Activated CD4-positive, alpha-beta T cell treated with anti-CD3 and anti-CD28 coated beads, Interleukin-2, amount 50 U/mL, for 4 hours (primary cell): ENCODE measurements at regions not wholly inside any gene's neighbourhood (a gene's known extent, or its start where the extent isn't known, plus 50 kb on each side); places are given as distances from the start of the nearest gene placed in this dataset.
"Not testable (repeated sequence)": the region's sequence is repeated elsewhere in the genome, so short reads cannot be mapped to it uniquely, and the experiment has no call there.

Source experiments
- DNase-seq, 2 experiments: peaks; one replicate each; pipeline ENCODE4 v3.0.0-alpha.2; 2020

DNA sequence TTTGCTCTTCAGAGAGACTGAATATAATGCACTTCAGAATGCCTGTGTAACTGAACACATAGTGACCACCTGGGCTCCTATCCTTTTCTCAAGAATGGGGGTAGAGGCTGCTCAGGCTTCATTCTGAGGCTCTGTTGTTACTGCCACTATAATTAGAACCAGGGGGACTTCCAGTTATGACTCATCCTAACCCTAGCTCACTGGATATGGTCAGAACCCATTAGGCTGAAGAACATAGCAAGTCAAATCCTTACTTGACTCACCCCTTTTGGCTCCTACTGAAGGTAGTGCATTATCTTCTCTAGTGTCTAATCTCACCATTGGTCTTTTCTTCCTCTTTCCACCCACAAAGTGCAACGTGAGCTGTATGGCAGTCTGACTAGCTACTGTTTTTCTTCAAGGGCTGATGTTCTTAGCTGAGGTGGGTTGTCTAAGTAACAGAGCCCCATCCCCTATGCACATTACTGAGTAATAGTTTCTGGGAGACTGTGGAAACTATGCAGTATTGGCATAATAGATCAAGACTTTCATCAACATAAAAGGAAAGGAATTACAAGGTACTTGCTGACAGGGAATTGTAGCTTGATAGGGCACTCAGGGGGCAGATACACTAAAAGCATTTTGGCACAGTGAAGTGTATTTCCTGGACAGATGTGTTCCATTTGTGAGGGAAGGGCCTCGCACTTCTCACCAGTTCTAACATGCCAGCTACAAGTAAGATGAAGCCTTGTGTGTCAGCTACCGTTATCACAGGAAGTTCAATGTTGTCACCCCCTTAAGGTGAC, 431.0 kb upstream of the MEF2C start:
- DNase-seq = no peak

DNA sequence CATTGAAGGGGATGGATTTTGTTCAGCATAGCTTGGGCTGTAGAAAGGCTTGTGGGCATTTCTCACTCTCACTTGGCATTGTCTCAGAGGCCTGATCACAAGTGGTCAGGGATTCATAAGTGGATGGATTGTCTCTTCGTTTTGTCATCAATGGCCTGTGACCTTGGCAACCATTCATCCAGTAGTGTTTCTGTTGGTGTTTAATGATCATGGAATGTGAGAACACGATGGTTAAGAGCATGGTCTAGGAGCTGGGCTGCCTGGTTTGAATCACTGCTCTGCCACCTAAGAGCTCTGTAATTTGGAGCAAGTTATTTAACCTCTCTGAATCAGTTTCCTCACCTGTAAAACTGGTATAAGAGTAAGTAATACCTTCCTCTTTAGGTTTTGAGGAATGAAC, 430.1 kb upstream of the MEF2C start:
- DNase-seq = no peak

DNA sequence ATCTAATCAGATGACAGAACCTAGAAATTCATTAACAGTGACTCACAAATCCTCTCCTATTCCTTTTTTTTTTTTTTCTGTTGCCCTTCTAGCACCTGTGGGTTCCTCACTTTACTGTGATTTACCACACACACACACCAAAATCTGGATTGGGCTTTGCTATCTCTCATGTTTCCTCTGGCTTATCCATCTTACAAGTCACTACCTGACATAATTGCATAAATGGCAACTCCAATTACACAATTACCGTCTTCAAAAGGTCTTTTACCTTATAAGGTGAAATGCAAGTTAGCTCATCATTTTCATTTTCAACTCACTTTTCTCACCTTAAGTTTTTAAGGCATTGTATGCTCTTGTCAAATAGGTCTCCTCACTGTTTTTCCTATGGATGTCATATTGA, 426.3 kb upstream of the MEF2C start:
- no peak for DNase-seq

DNA sequence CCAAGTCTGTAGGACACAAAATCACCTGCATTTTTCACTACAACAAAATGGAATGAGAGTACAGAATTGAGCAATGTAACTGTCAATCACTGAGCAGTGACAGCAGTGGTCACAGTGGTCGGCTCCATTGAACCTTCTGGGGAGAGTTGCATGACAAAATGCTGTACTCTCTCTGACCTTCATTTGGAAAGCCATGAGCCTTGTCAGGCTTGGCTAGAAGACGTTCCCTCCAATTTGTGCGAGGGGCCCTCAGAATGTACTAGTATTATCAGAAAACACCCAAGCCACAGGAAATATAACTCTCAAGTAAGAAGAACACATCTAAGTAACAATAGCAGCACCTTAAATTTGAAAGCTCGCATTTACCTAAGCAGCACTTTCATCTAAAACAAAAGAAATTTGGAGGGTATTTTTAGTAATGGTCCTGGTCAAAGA, 425.6 kb upstream of the MEF2C start:
- no peak for DNase-seq

DNA sequence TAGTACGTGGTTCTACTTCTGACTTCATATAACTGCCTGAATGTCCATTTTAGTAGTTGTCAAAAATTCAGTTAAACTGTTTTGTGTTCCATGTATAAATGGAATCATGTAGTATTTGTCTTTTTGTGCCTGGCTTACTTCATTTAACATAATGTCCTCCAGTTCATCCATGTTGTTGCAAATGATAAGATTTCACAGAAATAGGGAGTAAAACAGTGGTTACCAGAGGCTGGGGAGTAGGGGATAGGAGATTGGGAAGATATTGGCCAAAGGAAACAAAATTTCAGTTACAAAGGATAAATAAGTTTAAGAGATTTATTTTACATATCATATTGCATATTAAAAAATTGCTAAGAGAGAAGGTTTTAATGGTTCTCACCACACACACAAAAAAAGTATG, 425.0 kb upstream of the MEF2C start:
- no peak for DNase-seq

DNA sequence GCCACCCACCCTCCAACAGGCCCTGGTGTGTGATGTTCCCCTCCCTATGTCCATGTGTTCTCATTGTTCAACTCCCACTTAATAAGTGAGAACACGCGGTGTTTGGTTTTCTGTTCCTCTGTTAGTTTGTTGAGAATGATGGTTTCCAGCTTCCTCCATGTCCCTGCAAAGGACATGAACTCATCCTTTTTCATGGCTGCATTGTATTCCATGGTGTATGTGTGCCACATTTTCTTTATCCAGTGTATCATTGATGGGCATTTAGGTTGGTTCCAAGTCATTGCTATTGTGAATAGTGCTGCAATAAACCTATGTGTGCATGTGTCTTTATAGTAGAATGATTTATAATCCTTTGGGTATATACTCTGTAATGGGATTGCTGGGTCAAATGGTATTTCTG, 424.2 kb upstream of the MEF2C start:
- DNase-seq = not testable (repeated sequence)

DNA sequence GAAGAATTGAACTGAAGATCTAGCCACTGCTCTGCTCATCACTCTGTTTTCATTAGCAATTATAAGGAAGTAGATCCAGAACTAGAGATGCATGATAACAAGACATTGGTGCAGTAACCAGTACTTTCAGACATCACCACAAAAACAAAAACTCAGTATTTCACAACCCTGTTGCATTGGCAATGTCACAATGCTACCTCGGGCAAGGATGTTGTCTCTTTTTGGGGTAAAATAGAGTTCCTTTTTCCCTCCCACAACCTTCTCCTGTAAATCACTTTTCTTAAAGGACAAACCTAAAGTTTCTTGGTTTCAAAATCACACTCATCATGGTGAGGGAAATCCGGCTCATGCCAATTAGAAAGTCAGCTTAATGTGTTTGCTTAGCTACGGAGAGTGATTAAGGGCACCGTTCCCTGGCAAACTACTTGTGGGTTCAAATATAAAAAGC, 420.1 kb upstream of the MEF2C start:
- DNase-seq = no peak

DNA sequence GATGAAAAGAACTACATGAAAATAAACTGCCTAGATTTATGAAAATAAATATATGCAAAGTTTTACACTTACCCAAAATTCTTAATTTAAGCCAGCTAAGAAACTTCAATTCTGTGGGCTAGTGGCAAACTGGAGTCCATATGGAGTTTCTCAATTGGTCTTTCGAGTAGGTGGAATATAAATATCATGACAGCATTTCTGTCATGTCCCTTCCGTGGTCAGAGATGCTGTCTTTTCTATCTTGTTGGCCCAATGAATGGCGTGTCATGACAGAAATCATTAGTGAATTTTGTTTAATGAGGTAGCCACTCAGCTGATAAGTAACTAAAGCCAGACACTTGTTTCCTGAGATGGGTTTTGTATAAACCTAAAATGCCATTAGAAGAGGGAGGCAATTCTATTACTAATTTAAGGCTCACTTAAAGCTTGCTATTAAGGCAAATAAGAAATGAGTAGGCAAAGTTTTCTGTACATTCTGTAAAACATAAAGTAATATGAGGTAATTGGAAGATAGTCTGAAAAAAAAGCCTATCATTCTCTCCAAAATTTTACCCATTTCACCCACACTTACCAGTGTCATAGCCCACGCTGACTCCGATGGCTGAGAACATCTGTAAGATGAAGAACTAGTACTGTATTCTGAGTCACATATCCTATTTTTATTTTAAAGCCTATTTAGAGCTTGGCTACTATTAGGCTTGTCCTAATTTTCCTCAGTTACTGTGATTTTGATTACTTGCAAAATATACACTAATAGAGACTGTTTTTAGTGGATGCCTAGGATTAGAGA, 419.3 kb upstream of the MEF2C start:
- no peak for DNase-seq

DNA sequence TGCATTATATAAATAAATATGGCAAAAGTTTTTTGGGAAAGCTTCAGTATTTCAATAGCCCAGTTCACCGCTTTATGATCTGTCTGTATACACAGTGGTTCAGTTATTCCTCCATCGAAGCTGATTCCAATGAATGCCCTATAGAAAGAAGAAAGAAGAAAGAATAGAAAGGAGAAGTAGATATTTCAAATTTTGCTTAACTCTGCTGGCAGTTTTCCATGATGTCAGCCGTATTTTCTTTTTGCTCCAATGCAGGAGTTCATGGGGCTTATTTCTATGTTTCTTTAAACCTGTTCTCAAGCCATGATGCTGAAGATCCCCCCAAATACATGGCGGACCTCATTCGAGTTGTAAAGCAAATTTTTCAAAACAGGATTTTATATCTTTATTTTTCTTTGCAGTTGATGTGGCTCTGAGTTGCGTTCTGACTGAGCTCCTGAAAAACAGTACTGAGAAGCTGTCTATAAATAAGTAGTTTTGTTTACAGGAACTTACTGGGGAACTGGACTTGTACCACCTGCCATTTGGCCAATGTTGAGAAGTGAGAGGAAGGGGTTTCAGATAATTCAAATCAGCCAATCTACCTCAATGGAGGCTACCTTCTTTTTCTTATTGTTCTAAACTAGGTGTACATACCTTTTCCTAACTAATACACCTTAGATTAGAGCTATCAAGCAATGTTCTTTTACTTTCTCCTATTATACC, 418.5 kb upstream of the MEF2C start:
- no peak for DNase-seq

DNA sequence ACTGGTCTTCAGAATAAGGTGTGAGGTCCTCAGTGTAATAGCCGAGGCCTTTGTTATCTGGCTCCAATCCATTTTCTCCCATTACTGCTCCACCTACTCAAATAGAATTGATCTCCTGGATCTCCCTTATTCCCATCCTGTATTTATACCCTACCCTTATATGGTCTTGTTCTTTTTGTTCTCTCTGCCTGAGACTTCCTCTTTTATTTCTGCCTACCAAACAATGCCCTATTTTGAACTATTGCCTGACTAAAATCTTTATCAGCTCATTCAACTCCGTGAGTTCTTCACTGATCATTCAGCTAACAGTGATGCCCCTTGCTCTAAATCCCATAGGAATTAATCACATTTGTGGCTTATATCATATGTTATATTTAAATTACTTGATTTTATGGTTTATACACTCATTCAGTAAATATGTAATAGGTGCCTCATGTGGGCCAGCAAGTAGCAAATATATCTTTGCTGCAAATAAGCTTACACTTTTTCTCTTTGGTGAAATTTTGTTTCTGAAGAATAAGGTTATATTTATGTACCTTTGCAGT, 417.5 kb upstream of the MEF2C start:
- DNase-seq = no peak

DNA sequence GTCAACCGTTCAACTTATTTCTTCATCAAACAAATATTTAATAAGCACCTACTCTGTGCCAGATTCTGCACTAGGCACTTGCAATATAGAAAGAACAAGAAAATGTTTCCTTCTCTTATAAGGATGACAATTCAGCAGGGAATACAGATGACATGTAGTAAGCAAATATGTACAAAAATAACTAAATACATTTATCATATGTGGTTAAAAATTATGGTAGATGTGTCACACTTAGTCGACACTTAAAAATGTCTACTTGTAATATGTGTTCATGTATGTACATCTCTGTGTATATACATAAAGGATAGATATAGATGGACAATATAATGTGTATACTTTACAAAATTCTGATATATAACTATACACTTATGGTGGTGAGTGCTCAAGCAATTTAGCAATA, 417.0 kb upstream of the MEF2C start:
- DNase-seq = no peak

DNA sequence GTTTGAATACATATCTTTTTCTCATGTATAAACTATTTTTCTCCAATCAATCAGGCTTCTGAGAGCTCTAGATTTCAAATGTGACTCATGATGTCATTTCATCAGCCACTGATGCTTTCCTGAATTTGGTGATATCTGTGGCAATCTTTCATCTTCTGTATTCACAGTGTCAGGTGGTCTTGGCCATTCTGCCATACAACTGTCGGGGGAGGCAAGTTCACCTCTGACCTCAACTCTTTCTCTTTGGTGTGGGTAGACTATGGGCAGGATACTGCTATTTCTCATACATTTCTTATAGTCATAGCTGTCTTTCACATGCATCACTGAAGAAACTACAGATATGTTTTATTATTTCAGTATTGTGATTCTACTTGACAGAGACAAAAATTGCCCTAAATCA, 414.1 kb upstream of the MEF2C start:
- DNase-seq = no peak

DNA sequence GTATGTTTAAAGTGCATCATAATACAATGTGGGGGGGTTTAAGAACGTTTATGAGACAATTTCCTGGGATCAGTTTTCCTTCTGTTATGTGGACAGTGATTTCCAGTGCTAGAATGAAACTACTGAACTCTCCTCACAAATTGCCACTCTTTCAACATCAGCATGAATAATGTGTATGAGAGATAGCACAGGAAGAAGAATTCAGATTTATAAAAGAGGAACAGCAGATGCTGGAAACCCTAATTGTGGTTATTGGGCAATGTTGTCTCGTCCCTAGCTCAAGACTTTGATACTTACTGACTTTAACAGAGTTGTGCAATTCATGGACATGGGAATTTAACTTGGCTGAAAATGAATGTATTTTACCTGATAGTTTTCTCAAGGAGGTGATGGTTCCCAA, 410.8 kb upstream of the MEF2C start:
- DNase-seq = no peak

DNA sequence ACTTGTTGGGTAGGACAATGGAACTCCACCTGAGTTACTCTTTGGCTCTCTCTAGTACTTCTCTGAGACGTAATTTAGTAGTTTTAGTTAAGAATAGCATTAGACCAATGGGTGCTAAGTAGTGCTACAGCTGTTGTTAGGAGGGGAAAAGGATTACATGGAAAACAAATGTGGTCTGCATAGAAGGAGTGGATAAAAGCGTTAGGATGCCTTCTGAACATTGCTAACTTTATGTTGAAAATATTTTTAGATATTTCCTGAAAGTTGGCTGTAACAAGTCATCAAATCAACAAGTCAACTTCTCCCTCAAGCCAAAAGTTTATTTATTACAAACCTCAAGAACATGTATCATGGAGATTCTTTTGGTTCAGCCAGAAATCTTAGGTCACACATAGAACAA, 409.5 kb upstream of the MEF2C start:
- DNase-seq = no peak

DNA sequence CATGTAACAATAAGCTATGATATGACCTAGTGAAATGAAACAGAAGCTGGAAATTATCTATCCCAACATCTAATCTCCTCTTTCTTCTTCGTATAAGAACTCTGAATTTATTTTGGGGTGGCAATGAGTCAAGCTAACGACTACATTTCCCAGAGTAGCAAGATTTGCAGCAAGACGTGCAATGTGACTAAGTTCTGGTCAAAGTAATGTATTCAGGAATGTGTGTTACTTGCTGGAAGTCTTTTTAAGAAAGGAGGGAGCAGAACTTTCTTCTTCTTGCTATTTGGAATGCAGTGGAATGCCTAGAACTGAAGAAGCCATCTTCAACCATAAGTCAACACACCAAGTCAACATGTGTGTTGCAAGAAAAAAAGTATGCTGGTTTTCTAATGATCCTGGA, 406.6 kb upstream of the MEF2C start:
- no peak for DNase-seq

DNA sequence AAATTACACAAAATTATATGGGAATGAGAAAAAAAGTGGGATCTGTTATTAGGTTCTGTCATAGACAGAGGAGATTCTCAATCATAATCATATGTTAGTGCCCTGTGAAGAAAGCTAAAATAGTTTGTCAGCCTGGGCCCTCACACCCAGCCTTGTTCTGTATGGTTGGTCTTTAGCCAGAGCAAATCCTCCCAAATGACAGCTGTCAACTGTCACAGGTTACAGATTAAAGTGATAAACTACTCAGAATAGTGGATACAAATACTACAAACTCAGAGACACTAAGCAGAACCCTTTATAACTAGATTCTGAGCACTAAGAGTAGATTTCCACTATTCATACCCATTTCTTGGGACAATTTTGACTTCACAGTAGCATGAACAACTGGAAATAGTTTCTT, 405.0 kb upstream of the MEF2C start:
- DNase-seq = no peak

DNA sequence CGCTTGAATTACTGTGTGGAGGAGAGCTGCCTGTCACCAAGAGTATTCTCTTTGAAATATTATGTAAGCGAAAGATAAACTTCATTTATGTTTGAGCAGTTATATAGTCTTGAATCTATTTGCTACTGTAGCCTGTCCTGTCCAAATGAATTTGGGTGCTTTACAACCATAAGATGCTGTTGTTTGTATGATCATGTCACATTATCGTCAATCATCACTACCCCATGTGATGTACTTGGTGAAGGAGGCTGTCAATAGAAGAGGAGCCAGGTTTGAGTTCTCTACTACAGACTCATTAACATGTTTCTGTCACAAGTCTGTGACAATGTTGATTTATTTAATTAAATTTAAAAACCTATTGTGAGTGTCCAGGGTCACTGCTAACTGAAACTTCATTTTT, 403.3 kb upstream of the MEF2C start:
- no peak for DNase-seq

DNA sequence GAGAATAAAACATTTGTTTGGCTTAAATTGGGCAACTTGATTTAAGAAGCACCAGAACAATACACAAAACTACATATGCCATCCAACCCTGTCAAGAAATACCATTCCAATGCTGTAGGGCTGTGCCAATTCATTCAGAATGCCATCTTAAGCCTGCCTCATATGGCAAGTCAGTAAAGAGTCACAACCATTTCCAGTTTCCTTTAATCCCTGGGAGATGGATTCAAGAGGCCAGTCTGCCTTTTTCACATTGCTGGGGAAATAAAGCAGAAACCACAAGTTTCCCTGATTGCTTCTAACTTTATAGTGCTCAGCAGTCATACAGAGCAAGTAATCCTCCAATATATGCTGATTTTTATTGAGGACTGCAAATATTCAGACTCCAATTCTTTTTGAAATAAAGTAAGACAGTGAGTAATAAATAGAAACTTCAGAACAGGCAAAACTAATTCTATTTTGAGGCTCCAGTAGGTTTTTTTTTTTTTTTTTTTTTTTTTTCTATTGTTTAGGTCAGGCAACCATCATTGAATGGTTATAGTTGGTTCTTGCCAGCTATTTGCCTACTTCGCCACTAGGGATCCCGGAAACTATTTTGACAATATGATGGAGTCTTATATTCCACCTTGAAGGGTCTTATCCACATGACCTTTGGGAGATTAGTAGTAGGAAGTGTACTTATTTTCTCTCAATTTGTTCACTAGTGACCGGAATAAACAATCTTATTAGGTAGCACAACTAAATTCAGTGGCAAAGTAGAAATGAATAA, 400.9 kb upstream of the MEF2C start:
- no peak for DNase-seq

DNA sequence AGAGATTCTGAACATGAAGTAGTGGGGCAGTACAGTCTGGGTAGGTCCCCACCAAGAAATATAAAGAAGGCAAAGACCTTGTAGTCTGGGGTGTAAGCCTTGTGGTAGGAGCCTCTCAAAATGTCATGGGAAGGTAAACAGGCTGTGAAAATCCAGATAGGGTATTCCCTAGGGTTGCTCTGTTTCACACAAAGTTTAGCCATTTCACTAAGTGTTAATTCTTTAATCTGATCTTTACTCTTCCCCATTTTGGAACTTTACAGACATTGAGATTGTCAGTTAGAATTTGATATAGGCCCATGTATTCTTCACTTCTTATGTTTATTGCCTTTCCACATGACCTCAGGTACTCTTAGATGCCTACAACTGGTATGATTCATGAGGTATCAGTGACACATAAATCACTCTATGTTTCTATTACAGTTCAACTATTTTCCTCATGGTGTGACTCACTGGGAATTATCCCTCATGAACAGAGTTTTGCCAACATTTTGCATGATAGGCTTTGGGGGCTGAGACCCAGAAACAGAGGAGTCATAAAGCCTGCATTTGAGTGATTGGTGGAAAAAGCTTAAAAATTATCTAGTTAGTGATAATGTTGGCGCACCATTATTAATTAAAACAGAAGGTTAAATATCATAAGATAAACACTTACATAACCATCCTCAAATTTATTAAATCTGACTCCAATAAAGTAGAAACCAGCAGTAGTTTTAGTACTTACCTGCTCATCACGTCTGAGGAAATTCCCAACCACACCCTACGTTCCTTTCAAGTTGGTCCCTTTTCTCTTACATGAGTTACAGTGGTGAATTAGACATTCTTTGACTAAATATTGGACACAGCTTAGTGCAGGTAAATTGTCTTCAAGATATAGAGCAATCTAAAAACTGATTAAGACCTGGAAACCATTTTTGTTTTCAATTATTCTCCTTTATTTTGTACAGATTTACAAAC, 399.8 kb upstream of the MEF2C start:
- DNase-seq = no peak

DNA sequence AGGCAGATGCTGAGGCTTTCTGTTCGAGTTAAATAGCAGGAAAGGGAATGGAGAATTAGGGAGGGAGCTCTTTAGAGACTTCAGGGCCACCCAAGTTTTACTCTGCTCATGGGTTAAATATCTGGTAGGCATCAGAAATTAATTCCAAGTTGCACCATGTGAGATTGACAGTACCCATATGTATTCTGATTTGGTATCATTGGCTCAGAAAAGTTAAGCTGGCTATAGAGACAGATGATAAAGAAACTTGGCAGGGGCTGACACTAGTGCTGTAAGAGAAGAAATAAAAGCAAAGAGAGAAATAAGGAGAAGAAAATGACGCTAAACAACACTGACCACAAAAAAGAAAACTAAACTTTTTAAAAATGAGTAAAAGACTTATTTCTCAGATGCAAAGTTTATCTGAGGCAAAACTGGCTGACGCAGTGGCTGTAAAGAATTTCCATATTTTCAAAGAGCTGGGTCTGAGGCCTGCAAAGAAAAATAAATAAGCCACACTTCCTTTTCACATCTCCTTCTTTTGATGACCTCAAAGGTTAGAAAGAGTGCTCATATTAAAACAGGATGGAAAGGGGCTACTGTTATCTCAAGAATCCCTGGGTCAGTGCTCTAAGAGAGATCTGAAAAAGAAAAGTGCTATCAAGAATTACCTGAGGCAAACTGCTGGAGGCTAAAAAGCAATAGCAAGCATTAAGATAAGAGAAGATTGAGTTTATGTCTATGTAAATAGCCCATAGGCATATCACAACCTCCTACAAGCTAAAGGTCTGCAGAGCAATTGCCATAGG, 399.0 kb upstream of the MEF2C start:
- DNase-seq = no peak

DNA sequence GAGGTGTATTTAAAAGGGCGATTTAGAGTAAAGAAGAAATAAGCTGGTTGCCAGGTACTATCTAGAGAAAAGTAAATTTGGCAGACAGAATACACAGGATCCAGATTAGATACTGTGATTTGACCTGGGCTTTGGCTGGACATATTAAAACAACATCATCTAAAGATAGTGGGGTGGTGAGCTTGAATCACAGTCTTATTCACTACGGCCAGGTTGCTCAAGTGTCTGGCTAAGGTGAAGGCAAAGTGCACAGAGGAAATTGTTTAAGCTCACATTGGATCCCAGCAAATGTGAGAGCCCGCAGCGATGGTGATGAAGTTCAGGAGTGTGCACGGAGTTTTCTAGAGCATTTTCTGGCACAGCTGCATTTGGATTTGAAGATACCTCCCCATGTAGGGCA, 398.2 kb upstream of the MEF2C start:
- no peak for DNase-seq
